ENCODE measurements at regions not wholly inside any gene's neighbourhood (a gene's known extent, or its start where the extent isn't known, plus 50 kb on each side); places are given as distances from the start of the nearest gene placed in this dataset.
"Not testable (repeated sequence)": the region's sequence is repeated elsewhere in the genome, so short reads cannot be mapped to it uniquely, and the experiment has no call there.

- TF ChIP-seq CTCF, POLR2A (IDR thresholded peaks at IDR 0.05): not testable (repeated sequence)
These were observed 131.8 kb upstream of the PLEKHM1 start for GRCh38 chr17:45622295-45622694.

Data from testis (tissue), 2 donors.